ENCODE measurements at regions not wholly inside any gene's neighbourhood (a gene's known extent, or its start where the extent isn't known, plus 50 kb on each side); places are given as distances from the start of the nearest gene placed in this dataset.
A peak's percentile ranks its signal among the peaks of the same experiment; 100 is the strongest.

GRCh38 chr13:32881074-32881776 is 135.0 kb upstream of the KL start:
- Histone ChIP-seq H3K4me3 (no peak overlapping the region), H3K4me1 (no peaks in the 10 kb centered on the region), H3K9me3 (no peaks in the 10 kb centered on the region), H3K36me3 (no peaks in the 10 kb centered on the region), H3K27ac (no peak overlapping the region), H3K27me3 (no peaks in the 10 kb centered on the region)
- ATAC-seq, result peak; percentile 80
- intact Hi-C loops (cut with DNase I), result no loop called here
- DNase-seq, result peak in 1 of 4 donors; percentile 41
- TF ChIP-seq CTCF (IDR thresholded peaks at IDR 0.05), result no peak

- ATAC-seq (no peak), DNase-seq (no peak)
- no peak overlapping the region for H3K27ac ChIP-seq
- H3K36me3 ChIP-seq, result no peaks in the 10 kb centered on the region
- no peak overlapping the region for H3K4me3 ChIP-seq
- no peaks in the 10 kb centered on the region for H3K4me1 ChIP-seq
- TF ChIP-seq CTCF (IDR thresholded peaks at IDR 0.05), result no peak
- peaks cover 0 to 3% of the 10 kb centered on the region in 2 donors for H3K9me3 ChIP-seq
- intact Hi-C loops (cut with DNase I), result no loop called here
- H3K27me3 ChIP-seq, result no peaks in the 10 kb centered on the region
Observed at GRCh38 chr13:32881777-32882145, 134.5 kb upstream of the KL start.

- H3K27me3 ChIP-seq, result no peaks in the 10 kb centered on the region
- DNase-seq (no peak), ATAC-seq (no peak)
- no peak for TF ChIP-seq CTCF (IDR thresholded peaks at IDR 0.05)
- H3K4me1 ChIP-seq, result no peaks in the 10 kb centered on the region
- H3K36me3 ChIP-seq, result no peaks in the 10 kb centered on the region
- no peak overlapping the region for H3K27ac ChIP-seq
- peaks cover 0 to 12% of the 10 kb centered on the region in 2 donors for H3K9me3 ChIP-seq
- H3K4me3 ChIP-seq, result no peak overlapping the region
- intact Hi-C loops (cut with DNase I), result no loop called here
Observed at GRCh38 chr13:32882691-32883090, 133.5 kb upstream of the KL start.

GRCh38 chr13:32883474-32883873 is 132.7 kb upstream of the KL start:
- intact Hi-C loops (cut with DNase I), result no loop called here
- Histone ChIP-seq H3K27me3 (no peaks in the 10 kb centered on the region), H3K36me3 (no peaks in the 10 kb centered on the region), H3K27ac (no peak overlapping the region), H3K4me3 (no peak overlapping the region), H3K9me3 (peaks cover 0 to 19% of the 10 kb centered on the region in 2 donors), H3K4me1 (no peaks in the 10 kb centered on the region)
- ATAC-seq (no peak), DNase-seq (peak in 1 of 4 donors; percentile 53)
- no peak for TF ChIP-seq CTCF (IDR thresholded peaks at IDR 0.05)

- no peaks in the 10 kb centered on the region for H3K36me3 ChIP-seq
- no peak for TF ChIP-seq CTCF (IDR thresholded peaks at IDR 0.05)
- H3K27me3 ChIP-seq, result no peaks in the 10 kb centered on the region
- intact Hi-C loops (cut with DNase I), result no loop called here
- no peaks in the 10 kb centered on the region for H3K4me1 ChIP-seq
- peaks cover 0 to 24% of the 10 kb centered on the region in 2 donors for H3K9me3 ChIP-seq
- H3K4me3 ChIP-seq, result no peak overlapping the region
- ATAC-seq, result no peak
- H3K27ac ChIP-seq, result no peak overlapping the region
- DNase-seq, result no peak
Observed at GRCh38 chr13:32887617-32888016, 128.6 kb upstream of the KL start.

Data from left lung (tissue), 4 donors.